CD14-positive monocyte (primary cell): ENCODE measurements at regions not wholly inside any gene's neighbourhood (a gene's known extent, or its start where the extent isn't known, plus 50 kb on each side); places are given as distances from the start of the nearest gene placed in this dataset.

ENCODE experiments used
- DNase-seq, 3 donors: peaks; one replicate each; pipeline ENCODE4 v3.0.0-alpha.2; 2011 to 2022
- H2AFZ ChIP-seq: 2 replicates; pipeline ENCODE4 v1.6.0; 2012; ENCODE audit warnings: mild to moderate bottlenecking, low read depth, low read length, inconsistent platforms; ENCODE audit not compliant: insufficient read depth, poor library complexity, severe bottlenecking
- H3K27ac ChIP-seq, 2 donors: 1 replicate in 1 of 2; 2 replicates in 1 of 2; pipeline ENCODE4 v1.5.1; 2012 to 2013; ENCODE audit warnings: low read length in 2 of 2, control low read depth in 1 of 2, inconsistent platforms in 1 of 2, low read depth in 1 of 2, mild to moderate bottlenecking in 1 of 2
- H3K27me3 ChIP-seq, 2 donors: one replicate each; pipeline versions ENCODE4 v1.6.0 to v1.6.1; 2011 to 2013; ENCODE audit warnings: low read length in 2 of 2; ENCODE audit not compliant: control insufficient read depth in 2 of 2, insufficient read depth in 2 of 2
- H3K36me3 ChIP-seq, 2 donors: replicated peaks in 1 of 2; 1 replicate in 1 of 2; 2 replicates in 1 of 2; pipeline versions ENCODE4 v1.5.1 to v1.6.1; 2012 to 2013; ENCODE audit warnings: low read length in 2 of 2, control low read depth in 1 of 2, inconsistent platforms in 1 of 2, mild to moderate bottlenecking in 1 of 2; ENCODE audit not compliant: insufficient read depth in 2 of 2, control insufficient read depth in 1 of 2
- H3K4me1 ChIP-seq, 2 donors: 1 replicate in 1 of 2; 2 replicates in 1 of 2; pipeline versions ENCODE4 v1.5.1 to v1.6.1; 2012 to 2013; ENCODE audit warnings: low read length in 2 of 2, control low read depth in 1 of 2, inconsistent platforms in 1 of 2, mild to moderate bottlenecking in 1 of 2, moderate library complexity in 1 of 2; ENCODE audit not compliant: insufficient read depth in 2 of 2, control insufficient read depth in 1 of 2
- H3K4me2 ChIP-seq: replicated peaks from 2 replicates; pipeline ENCODE3; 2012; ENCODE audit warnings: low read length, moderate library complexity, mild to moderate bottlenecking; ENCODE audit not compliant: poor library complexity, severe bottlenecking; ENCODE audit errors: extremely low read depth
- H3K4me3 ChIP-seq, 3 experiments: fragments of 200-600 bp in 1 of 3; sonication (generic) in 1 of 3; replicated peaks in 1 of 3; 1 replicate in 2 of 3; 2 replicates in 1 of 3; pipeline ENCODE4 v1.5.1; 2011 to 2013; ENCODE audit warnings: low read length in 3 of 3, mild to moderate bottlenecking in 3 of 3, control low read depth in 2 of 3, low read depth in 2 of 3, inconsistent platforms in 1 of 3, moderate library complexity in 1 of 3
- H3K79me2 ChIP-seq: 2 replicates; pipeline ENCODE4 v1.6.0; 2012; ENCODE audit warnings: mild to moderate bottlenecking, control low read depth, inconsistent platforms, low read length, moderate library complexity; ENCODE audit not compliant: insufficient read depth
- H3K9ac ChIP-seq: 2 replicates; pipeline ENCODE4 v1.6.0; 2017; ENCODE audit warnings: low read length, mild to moderate bottlenecking; ENCODE audit not compliant: insufficient read depth, poor library complexity, severe bottlenecking
- H3K9me3 ChIP-seq, 2 donors: replicated peaks in 1 of 2; 1 replicate in 1 of 2; 2 replicates in 1 of 2; pipeline versions ENCODE4 v1.5.1 to v1.6.1; 2012 to 2013; ENCODE audit warnings: low read length in 2 of 2, control low read depth in 1 of 2; ENCODE audit not compliant: control insufficient read depth in 1 of 2, insufficient read depth in 1 of 2
- H4K20me1 ChIP-seq: 2 replicates; pipeline ENCODE4 v1.6.0; 2012; ENCODE audit warnings: mild to moderate bottlenecking, low read length, control low read depth, moderate library complexity; ENCODE audit not compliant: insufficient read depth
- H3K27ac Mint-ChIP-seq, 7 donors: one replicate each; pipeline ENCODE4 v1.8.0; 2020; ENCODE audit warnings: mild to moderate bottlenecking in 7 of 7, mixed read lengths in 7 of 7, moderate library complexity in 6 of 7, inconsistent platforms in 2 of 7
- H3K27me3 Mint-ChIP-seq, 3 donors: one replicate each; pipeline ENCODE4 v1.8.0; 2021 to 2022; ENCODE audit warnings: low read depth in 3 of 3, mild to moderate bottlenecking in 3 of 3, mixed read lengths in 3 of 3, moderate library complexity in 3 of 3, inconsistent platforms in 1 of 3
- H3K36me3 Mint-ChIP-seq, 2 donors: one replicate each; pipeline ENCODE4 v1.8.0; 2020; ENCODE audit warnings: mixed read lengths in 2 of 2, inconsistent platforms in 1 of 2, mild to moderate bottlenecking in 1 of 2
- H3K4me1 Mint-ChIP-seq: one replicate; pipeline ENCODE4 v1.8.0; 2020; ENCODE audit warnings: mild to moderate bottlenecking, mixed read lengths
- H3K4me3 Mint-ChIP-seq, 2 donors: one replicate each; pipeline ENCODE4 v1.8.0; 2020; ENCODE audit warnings: mild to moderate bottlenecking in 2 of 2, mixed read lengths in 2 of 2, moderate library complexity in 1 of 2
- H3K9me3 Mint-ChIP-seq, 7 donors: one replicate each; pipeline ENCODE4 v1.8.0; 2020 to 2022; ENCODE audit warnings: mixed read lengths in 7 of 7, mild to moderate bottlenecking in 6 of 7, moderate library complexity in 6 of 7, inconsistent platforms in 2 of 7
- CTCF ChIP-seq: fragments of 200-600 bp; IDR thresholded peaks from one replicate; pipeline ENCODE4 v1.8.0; 2022; ENCODE audit warnings: antibody characterized with exemption, mild to moderate bottlenecking
- WGBS: methylation state at CpG from one replicate; pipeline ENCODE4 v1.1.5; 2013; ENCODE audit warnings: missing lambda C conversion rate; ENCODE audit not compliant: insufficient coverage; 5-methylcytosine and 5-hydroxymethylcytosine counted together
- intact Hi-C, 2 donors: fragments of 100-400 bp; cut with micrococcal nuclease; formaldehyde crosslinking; loops; one replicate each; pipeline versions ENCODE4 v1.15.0 to v1.15.1; 2023

DNA sequence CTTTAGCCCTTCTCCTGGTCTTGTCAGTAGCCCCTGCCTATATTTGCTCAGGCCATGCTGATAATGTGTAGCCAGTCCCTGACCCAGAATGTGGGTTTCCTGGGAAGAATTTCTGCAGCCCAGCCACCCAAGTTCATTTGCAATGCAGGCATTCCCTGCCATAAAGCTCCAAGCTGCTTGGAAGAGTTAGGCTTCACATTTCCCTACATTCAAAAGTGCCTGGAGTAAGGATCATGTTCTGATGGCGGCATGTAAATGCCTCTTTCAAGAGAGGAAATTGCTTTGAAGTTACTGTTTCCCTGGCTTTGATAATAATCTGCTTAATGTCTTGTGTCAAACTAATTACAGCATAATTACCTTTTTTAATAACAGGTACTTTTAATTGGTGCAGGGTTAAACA is 266.1 kb downstream of the MIAT start:
- Mint-ChIP-seq H3K36me3 (no peaks in the 10 kb centered on the region), H3K27me3 (peaks cover 7 to 14% (median 8%) of the 10 kb centered on the region in 3 donors), H3K4me1 (no peaks in the 10 kb centered on the region), H3K4me3 (no peak overlapping the region), H3K27ac (no peak overlapping the region), H3K9me3 (no peaks in the 10 kb centered on the region)
- Histone ChIP-seq H3K9me3 (no peaks in the 10 kb centered on the region), H3K4me2 (no peak overlapping the region), H3K36me3 (no peaks in the 10 kb centered on the region), H3K27me3 (no peaks in the 10 kb centered on the region), H3K9ac (no peak overlapping the region), H3K79me2 (no peaks in the 10 kb centered on the region), H3K27ac (no peak overlapping the region), H2AFZ (no peak overlapping the region), H3K4me1 (no peaks in the 10 kb centered on the region), H4K20me1 (no peaks in the 10 kb centered on the region), H3K4me3 (no peak overlapping the region)
- no peak for TF ChIP-seq CTCF
- no peak for DNase-seq
- intact Hi-C loops: no loop called here
- no CpG with 5 or more reads among the region's 1 CpG for WGBS

DNA sequence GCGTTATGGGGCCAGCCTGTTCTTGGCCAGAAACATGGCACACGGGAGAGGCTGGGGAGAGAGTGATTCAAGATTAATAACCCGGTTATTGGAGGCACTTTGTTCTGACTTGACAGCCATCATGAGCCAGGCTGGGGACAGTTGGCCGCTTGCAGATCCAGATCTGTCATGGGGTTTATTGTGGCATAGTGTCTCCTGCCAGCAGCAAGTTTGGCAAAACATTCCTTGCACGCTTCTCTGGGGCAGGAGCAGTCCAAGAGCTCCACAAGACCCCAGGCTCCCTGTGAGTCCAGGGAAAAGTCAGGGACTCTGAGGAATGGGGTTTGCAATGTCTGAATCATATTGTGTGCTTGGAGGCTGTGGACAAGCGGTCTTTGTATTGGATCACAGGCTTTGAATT is 270.4 kb downstream of the MIAT start:
- no peaks in the 10 kb centered on the region for H4K20me1 ChIP-seq
- peaks cover 0 to 2% (median 0%) of the 10 kb centered on the region in 7 donors for H3K9me3 Mint-ChIP-seq
- no peaks in the 10 kb centered on the region for H3K4me1 ChIP-seq
- H3K27me3 ChIP-seq: no peaks in the 10 kb centered on the region
- no peak overlapping the region for H3K4me3 Mint-ChIP-seq
- no peak overlapping the region for H3K4me2 ChIP-seq
- no peaks in the 10 kb centered on the region for H3K9me3 ChIP-seq
- H3K79me2 ChIP-seq: no peaks in the 10 kb centered on the region
- H3K27ac ChIP-seq: no peak overlapping the region
- H2AFZ ChIP-seq: no peak overlapping the region
- TF ChIP-seq CTCF: no peak
- H3K36me3 ChIP-seq: no peaks in the 10 kb centered on the region
- 57% methylated on average over 6 of the region's 6 CpGs for WGBS
- intact Hi-C loops: no loop called here
- no peaks in the 10 kb centered on the region for H3K36me3 Mint-ChIP-seq
- no peak for DNase-seq
- H3K9ac ChIP-seq: no peak overlapping the region
- no peak overlapping the region for H3K27ac Mint-ChIP-seq
- H3K4me1 Mint-ChIP-seq: no peaks in the 10 kb centered on the region
- peaks cover 3 to 9% (median 9%) of the 10 kb centered on the region in 3 donors for H3K27me3 Mint-ChIP-seq
- H3K4me3 ChIP-seq: no peak overlapping the region
